HepG2 (cell line): ENCODE measurements at regions not wholly inside any gene's neighbourhood (a gene's known extent, or its start where the extent isn't known, plus 50 kb on each side); places are given as distances from the start of the nearest gene placed in this dataset.

Source experiments
- CTCF ChIP-seq: sonication (generic); formaldehyde crosslinking; IDR thresholded peaks from 2 replicates; pipeline ENCODE4 v1.5.0; 2020; ENCODE audit warnings: mild to moderate bottlenecking, missing genetic modification reagents, moderate library complexity
- KLF6 ChIP-seq: IDR thresholded peaks from 2 replicates; pipeline ENCODE4 v1.8.0; 2016; ENCODE audit warnings: missing biosample characterization, missing genetic modification reagents
- LCORL ChIP-seq, 2 experiments: fragments of 450-650 bp in 1 of 2; sonication (generic) in 1 of 2; formaldehyde crosslinking in 1 of 2; IDR thresholded peaks; 2 replicates each; pipeline versions ENCODE4 v1.5.0 to v1.6.1; 2017 to 2020; ENCODE audit warnings: antibody characterized with exemption in 1 of 2, missing genetic modification reagents in 1 of 2
- MAFK ChIP-seq, 2 experiments: IDR thresholded peaks in 1 of 2; conservative IDR thresholded peaks in 1 of 2; 2 replicates each; pipeline ENCODE4 v1.6.1; 2011; ENCODE audit warnings: improper control_type of control experiment in 2 of 2, low read length in 2 of 2
- SRF ChIP-seq: IDR thresholded peaks from 2 replicates; pipeline ENCODE4 v1.6.1; 2011; ENCODE audit warnings: mild to moderate bottlenecking, low read depth, low read length, moderate library complexity
- SRSF4 ChIP-seq: fragments of 200-400 bp; formaldehyde crosslinking; IDR thresholded peaks from one replicate; pipeline ENCODE4 v1.6.1; 2018; ENCODE audit warnings: mild to moderate bottlenecking, low read depth, low read length, moderate library complexity; ENCODE audit not compliant: poor library complexity, severe bottlenecking
- TP53 ChIP-seq: sonication (generic); formaldehyde crosslinking; conservative IDR thresholded peaks from 2 replicates; pipeline ENCODE4 v1.4.0; 2020; ENCODE audit warnings: missing genetic modification reagents
- UBTF ChIP-seq: sonication (generic); formaldehyde crosslinking; IDR thresholded peaks from 2 replicates; pipeline ENCODE4 v1.4.0; 2020; ENCODE audit warnings: mild to moderate bottlenecking, missing genetic modification reagents
- ZFP36 ChIP-seq: fragments of 150-350 bp; IDR thresholded peaks from 2 replicates; pipeline ENCODE4 v1.6.1; 2018; ENCODE audit warnings: borderline replicate concordance, low read length, low read depth; ENCODE audit not compliant: partially characterized antibody
- ZNF180 ChIP-seq: sonication (generic); formaldehyde crosslinking; IDR thresholded peaks from 2 replicates; pipeline ENCODE4 v1.4.0; 2020; ENCODE audit warnings: low read depth, missing genetic modification reagents, borderline replicate concordance
- ZNF274 ChIP-seq: sonication (generic); formaldehyde crosslinking; IDR thresholded peaks from 2 replicates; pipeline ENCODE4 v1.5.1; 2020; ENCODE audit warnings: mild to moderate bottlenecking, missing genetic modification reagents
- ZNF275 ChIP-seq: sonication (generic); formaldehyde crosslinking; IDR thresholded peaks from 2 replicates; pipeline ENCODE4 v1.8.0; 2022; ENCODE audit warnings: missing genetic modification reagents, mild to moderate bottlenecking, inconsistent platforms, borderline replicate concordance

- TF ChIP-seq CTCF (no peak), SRF (no peak), ZNF274 (no peak), LCORL (IDR thresholded peaks at IDR 0.05) (no peak), LCORL (CRISPR knock-in tag; IDR thresholded peaks at IDR 0.05) (no peak), ZFP36 (no peak), ZNF275 (CRISPR knock-in tag) (no peak), SRSF4 (no peak), MAFK (conservative IDR thresholded peaks at IDR 0.05 in 1 of 2, IDR thresholded peaks at IDR 0.05 in 1 of 2; ENCODE audit: low read length in 2 of 2) (no peak), KLF6 (CRISPR knock-in tag) (no peak), TP53 (CRISPR knock-in tag) (no peak), UBTF (CRISPR knock-in tag) (no peak), ZNF180 (CRISPR knock-in tag) (no peak)
Observed at GRCh38 chr2:111627256-111627655, 256.7 kb downstream of the ANAPC1 start.
